ENCODE measurements at regions not wholly inside any gene's neighbourhood (a gene's known extent, or its start where the extent isn't known, plus 50 kb on each side); places are given as distances from the start of the nearest gene placed in this dataset.

GRCh38 chr3:72412340-72412956, 435.8 kb downstream of the SHQ1 start:
- no peak for DNase-seq
- Histone ChIP-seq H3K4me3 (no peak overlapping the region), H3K36me3 (no peaks in the 10 kb centered on the region), H3K27ac (no peak overlapping the region), H3K4me1 (peaks cover 53% of the 10 kb centered on the region), H3K9me3 (no peaks in the 10 kb centered on the region), H3K27me3 (ENCODE audit: low read depth) (no peaks in the 10 kb centered on the region)
- TF ChIP-seq CTCF (IDR thresholded peaks at IDR 0.05), result no peak
- intact Hi-C loops (cut with DNase I), result no loop called here
- no peak for ATAC-seq

- H3K4me1 ChIP-seq, result peaks cover 58% of the 10 kb centered on the region
- H3K4me3 ChIP-seq, result no peak overlapping the region
- no peaks in the 10 kb centered on the region for H3K36me3 ChIP-seq
- ATAC-seq, result peak in 1 of 2 donors; percentile 33
- no peaks in the 10 kb centered on the region for H3K9me3 ChIP-seq
- intact Hi-C loops (cut with DNase I), result no loop called here
- H3K27ac ChIP-seq, result no peak overlapping the region
- H3K27me3 ChIP-seq (ENCODE audit: low read depth), result no peaks in the 10 kb centered on the region
- no peak for TF ChIP-seq CTCF (IDR thresholded peaks at IDR 0.05)
- DNase-seq, result no peak
Observed at GRCh38 chr3:72411843-72412242, 436.4 kb downstream of the SHQ1 start.

- Histone ChIP-seq H3K27ac (no peak overlapping the region), H3K36me3 (no peaks in the 10 kb centered on the region), H3K9me3 (no peaks in the 10 kb centered on the region), H3K4me1 (peaks cover 65% of the 10 kb centered on the region), H3K27me3 (ENCODE audit: low read depth) (no peaks in the 10 kb centered on the region), H3K4me3 (no peak overlapping the region)
- intact Hi-C loops (cut with DNase I), result no loop called here
- TF ChIP-seq CTCF (IDR thresholded peaks at IDR 0.05), result no peak
- DNase-seq, result no peak
- ATAC-seq, result no peak
Observed at GRCh38 chr3:72411126-72411525, 437.1 kb downstream of the SHQ1 start.

GRCh38 chr3:72408983-72409779, 439.1 kb downstream of the SHQ1 start:
- H3K27me3 ChIP-seq (ENCODE audit: low read depth), result no peaks in the 10 kb centered on the region
- intact Hi-C loops (cut with DNase I), result no loop called here
- TF ChIP-seq CTCF (IDR thresholded peaks at IDR 0.05), result no peak
- no peaks in the 10 kb centered on the region for H3K9me3 ChIP-seq
- no peak for ATAC-seq
- no peak overlapping the region for H3K27ac ChIP-seq
- peaks cover 78% of the 10 kb centered on the region for H3K4me1 ChIP-seq
- no peaks in the 10 kb centered on the region for H3K36me3 ChIP-seq
- H3K4me3 ChIP-seq, result no peak overlapping the region
- DNase-seq, result no peak

- intact Hi-C loops (cut with DNase I), result no loop called here
- Histone ChIP-seq H3K4me3 (no peak overlapping the region), H3K27ac (no peak overlapping the region), H3K4me1 (peaks cover 86% of the 10 kb centered on the region), H3K9me3 (no peaks in the 10 kb centered on the region), H3K36me3 (no peaks in the 10 kb centered on the region), H3K27me3 (ENCODE audit: low read depth) (no peaks in the 10 kb centered on the region)
- no peak for TF ChIP-seq CTCF (IDR thresholded peaks at IDR 0.05)
- no peak for DNase-seq
- ATAC-seq, result no peak
Observed at GRCh38 chr3:72407766-72408165, 440.5 kb downstream of the SHQ1 start.
